Sigmoid colon (tissue), 4 donors: ENCODE measurements at regions not wholly inside any gene's neighbourhood (a gene's known extent, or its start where the extent isn't known, plus 50 kb on each side); places are given as distances from the start of the nearest gene placed in this dataset.

Experiments
- EP300 ChIP-seq, 4 donors: sonication (generic); formaldehyde crosslinking; IDR thresholded peaks; one replicate each; pipeline ENCODE4 v1.6.1; 2017; ENCODE audit warnings: antibody characterized with exemption in 4 of 4
- POLR2A ChIP-seq, 2 donors: fragments of 450-650 bp; IDR thresholded peaks; one replicate each; pipeline ENCODE4 v1.6.1; 2016; ENCODE audit warnings: antibody characterized with exemption in 2 of 2, mild to moderate bottlenecking in 2 of 2, moderate library complexity in 2 of 2
- POLR2AphosphoS5 ChIP-seq, 4 donors: sonication (generic); formaldehyde crosslinking; IDR thresholded peaks; one replicate each; pipeline ENCODE4 v1.6.1; 2017; ENCODE audit warnings: antibody characterized with exemption in 4 of 4
- TF ChIP-seq, protein P1 (sequence below), 4 experiments: fragments of 450-650 bp in 3 of 4; fragments of 200-600 bp in 1 of 4; IDR thresholded peaks; one replicate each; pipeline ENCODE4 v1.5.1; 2016 to 2019; ENCODE audit warnings: antibody characterized with exemption in 4 of 4, mild to moderate bottlenecking in 3 of 4, moderate library complexity in 2 of 4

DNA sequence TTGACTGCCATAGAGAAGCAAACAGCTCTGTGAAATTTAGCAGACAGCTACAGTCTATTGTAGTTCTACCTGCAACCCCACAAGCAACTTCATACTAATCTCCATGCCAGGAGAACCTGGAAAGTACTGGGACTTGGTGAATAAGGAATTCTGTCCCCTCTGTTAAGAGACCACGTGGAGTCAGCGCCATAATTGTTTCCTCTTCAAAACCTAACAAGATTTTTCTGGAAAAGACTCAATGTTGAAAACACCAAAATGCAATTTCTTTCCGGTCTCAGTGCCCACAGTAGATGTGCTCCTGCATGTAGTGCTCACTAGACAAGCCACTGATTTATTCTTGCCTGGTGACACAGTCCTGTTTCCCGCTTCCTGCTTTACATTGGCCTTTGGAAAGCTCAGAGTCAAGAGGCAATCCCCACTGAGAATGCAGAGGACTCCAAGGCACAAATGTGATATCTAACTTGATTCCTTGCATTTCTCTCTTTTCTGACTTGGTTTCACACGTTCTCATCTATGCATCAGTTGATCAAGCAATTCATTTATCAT is 268.3 kb downstream of the HIVEP2 start:
- TF ChIP-seq, protein P1, sequence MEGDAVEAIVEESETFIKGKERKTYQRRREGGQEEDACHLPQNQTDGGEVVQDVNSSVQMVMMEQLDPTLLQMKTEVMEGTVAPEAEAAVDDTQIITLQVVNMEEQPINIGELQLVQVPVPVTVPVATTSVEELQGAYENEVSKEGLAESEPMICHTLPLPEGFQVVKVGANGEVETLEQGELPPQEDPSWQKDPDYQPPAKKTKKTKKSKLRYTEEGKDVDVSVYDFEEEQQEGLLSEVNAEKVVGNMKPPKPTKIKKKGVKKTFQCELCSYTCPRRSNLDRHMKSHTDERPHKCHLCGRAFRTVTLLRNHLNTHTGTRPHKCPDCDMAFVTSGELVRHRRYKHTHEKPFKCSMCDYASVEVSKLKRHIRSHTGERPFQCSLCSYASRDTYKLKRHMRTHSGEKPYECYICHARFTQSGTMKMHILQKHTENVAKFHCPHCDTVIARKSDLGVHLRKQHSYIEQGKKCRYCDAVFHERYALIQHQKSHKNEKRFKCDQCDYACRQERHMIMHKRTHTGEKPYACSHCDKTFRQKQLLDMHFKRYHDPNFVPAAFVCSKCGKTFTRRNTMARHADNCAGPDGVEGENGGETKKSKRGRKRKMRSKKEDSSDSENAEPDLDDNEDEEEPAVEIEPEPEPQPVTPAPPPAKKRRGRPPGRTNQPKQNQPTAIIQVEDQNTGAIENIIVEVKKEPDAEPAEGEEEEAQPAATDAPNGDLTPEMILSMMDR (IDR thresholded peaks at IDR 0.05), result no peak
- TF ChIP-seq POLR2A (IDR thresholded peaks at IDR 0.05), result no peak
- no peak for TF ChIP-seq EP300 (IDR thresholded peaks at IDR 0.05)
- no peak for TF ChIP-seq POLR2AphosphoS5 (IDR thresholded peaks at IDR 0.05)
